DND-41 (cell line): ENCODE measurements at regions not wholly inside any gene's neighbourhood (a gene's known extent, or its start where the extent isn't known, plus 50 kb on each side); places are given as distances from the start of the nearest gene placed in this dataset.
A peak's percentile ranks its signal among the peaks of the same experiment; 100 is the strongest.

ENCODE experiments used
- ATAC-seq: fragments of 200-7000 bp; cut with Tn5 transposase; 3 replicates; pipeline ENCODE4 v1.9.1; 2021; ENCODE audit warnings: low read depth; ENCODE audit not compliant: insufficient read depth
- DNase-seq: peaks from one replicate; pipeline ENCODE4 v3.0.0-alpha.2; 2020
- H2AFZ ChIP-seq: 2 replicates; pipeline ENCODE4 v1.6.0; 2012; ENCODE audit warnings: low read depth, low read length
- H3K27ac ChIP-seq: 2 replicates; pipeline ENCODE4 v1.5.1; 2012; ENCODE audit warnings: low read length, inconsistent platforms
- H3K27me3 ChIP-seq: fragments of 200-600 bp; sonication (generic); 2 replicates; pipeline ENCODE4 v1.6.0; 2012; ENCODE audit warnings: low read length, mild to moderate bottlenecking, inconsistent platforms; ENCODE audit not compliant: insufficient read depth, poor library complexity
- H3K36me3 ChIP-seq: 2 replicates; pipeline ENCODE4 v1.5.1; 2012; ENCODE audit warnings: low read length, inconsistent platforms; ENCODE audit not compliant: insufficient read depth
- H3K4me1 ChIP-seq: 2 replicates; pipeline ENCODE4 v1.5.1; 2012; ENCODE audit warnings: mild to moderate bottlenecking, low read length; ENCODE audit not compliant: insufficient read depth
- H3K4me2 ChIP-seq: 2 replicates; pipeline ENCODE4 v1.6.0; 2012; ENCODE audit warnings: mild to moderate bottlenecking, moderate library complexity, low read length, inconsistent platforms; ENCODE audit not compliant: insufficient read depth
- H3K4me3 ChIP-seq, 2 experiments: fragments of 200-600 bp in 1 of 2; shearing (Covaris generic) in 1 of 2; 2 replicates each; pipeline ENCODE4 v1.5.1; 2012 to 2016; ENCODE audit warnings: inconsistent platforms in 2 of 2, low read length in 2 of 2, mild to moderate bottlenecking in 2 of 2, low read depth in 1 of 2, moderate library complexity in 1 of 2
- H3K79me2 ChIP-seq: 2 replicates; pipeline ENCODE4 v1.6.0; 2012; ENCODE audit warnings: low read length, inconsistent platforms; ENCODE audit not compliant: insufficient read depth
- H3K9ac ChIP-seq: 2 replicates; pipeline ENCODE4 v1.6.0; 2012; ENCODE audit warnings: low read depth, mild to moderate bottlenecking, inconsistent platforms, low read length, moderate library complexity
- H3K9me3 ChIP-seq: 2 replicates; pipeline ENCODE4 v1.5.1; 2012; ENCODE audit warnings: low read length, moderate library complexity, mild to moderate bottlenecking, inconsistent platforms; ENCODE audit not compliant: insufficient read depth, severe bottlenecking
- H4K20me1 ChIP-seq: 2 replicates; pipeline ENCODE4 v1.6.0; 2012; ENCODE audit warnings: low read length; ENCODE audit not compliant: insufficient read depth
- CTCF ChIP-seq: IDR thresholded peaks from 2 replicates; pipeline ENCODE4 v1.5.1; 2012; ENCODE audit warnings: borderline replicate concordance, low read length, moderate library complexity, mild to moderate bottlenecking; ENCODE audit not compliant: poor library complexity, severe bottlenecking; ENCODE audit errors: extremely low read depth
- EZH2 ChIP-seq: IDR thresholded peaks from 3 replicates; pipeline ENCODE4 v1.6.1; 2012; ENCODE audit warnings: borderline replicate concordance, low read depth, mild to moderate bottlenecking, moderate library complexity, low read length, inconsistent platforms; ENCODE audit not compliant: severe bottlenecking

GRCh38 chr22:48218889-48219420, 1456.5 kb downstream of the TBC1D22A start:
- no peak overlapping the region for H3K27ac ChIP-seq
- no peak overlapping the region for H3K9ac ChIP-seq
- no peaks in the 10 kb centered on the region for H4K20me1 ChIP-seq
- H3K27me3 ChIP-seq = no peaks in the 10 kb centered on the region
- ATAC-seq (no peak), DNase-seq (no peak)
- H2AFZ ChIP-seq = no peak overlapping the region
- no peaks in the 10 kb centered on the region for H3K79me2 ChIP-seq
- no peak overlapping the region for H3K4me2 ChIP-seq
- H3K9me3 ChIP-seq = no peaks in the 10 kb centered on the region
- H3K4me3 ChIP-seq = no peak overlapping the region
- no peak for TF ChIP-seq EZH2
- no peak for TF ChIP-seq CTCF
- H3K36me3 ChIP-seq = no peaks in the 10 kb centered on the region
- no peaks in the 10 kb centered on the region for H3K4me1 ChIP-seq

DNA sequence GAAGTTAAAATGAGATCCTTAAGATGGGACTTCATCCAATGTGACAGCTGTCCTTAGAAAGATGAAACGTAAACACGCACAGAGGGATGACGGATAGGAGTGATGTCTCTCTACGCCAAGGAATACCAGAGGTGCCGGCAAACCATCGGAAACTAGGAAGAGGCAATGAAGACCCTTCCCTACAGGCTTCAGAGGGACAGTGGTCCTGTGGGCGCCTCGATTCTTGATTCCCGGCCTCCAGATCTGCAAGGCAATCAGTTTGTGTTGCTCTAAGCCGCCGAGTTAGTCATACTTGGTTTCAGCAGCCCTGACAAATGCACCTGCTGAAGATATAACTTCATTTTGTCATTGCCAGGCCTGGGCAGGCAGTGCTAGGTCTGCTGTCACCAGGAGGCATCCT, 1455.1 kb downstream of the TBC1D22A start:
- H3K27ac ChIP-seq = no peak overlapping the region
- no peaks in the 10 kb centered on the region for H3K27me3 ChIP-seq
- H3K4me1 ChIP-seq = no peaks in the 10 kb centered on the region
- H3K4me3 ChIP-seq = no peak overlapping the region
- H4K20me1 ChIP-seq = no peaks in the 10 kb centered on the region
- no peak for TF ChIP-seq CTCF
- TF ChIP-seq EZH2 = no peak
- ATAC-seq = no peak
- H3K79me2 ChIP-seq = no peaks in the 10 kb centered on the region
- H2AFZ ChIP-seq = no peak overlapping the region
- H3K4me2 ChIP-seq = no peak overlapping the region
- no peaks in the 10 kb centered on the region for H3K36me3 ChIP-seq
- H3K9ac ChIP-seq = no peak overlapping the region
- H3K9me3 ChIP-seq = no peaks in the 10 kb centered on the region
- no peak for DNase-seq

- no peaks in the 10 kb centered on the region for H3K36me3 ChIP-seq
- H3K4me3 ChIP-seq = no peak overlapping the region
- TF ChIP-seq EZH2 = no peak
- no peak for TF ChIP-seq CTCF
- H4K20me1 ChIP-seq = no peaks in the 10 kb centered on the region
- H3K79me2 ChIP-seq = no peaks in the 10 kb centered on the region
- no peak overlapping the region for H3K27ac ChIP-seq
- no peaks in the 10 kb centered on the region for H3K4me1 ChIP-seq
- no peak for DNase-seq
- H3K27me3 ChIP-seq = no peaks in the 10 kb centered on the region
- H2AFZ ChIP-seq = no peak overlapping the region
- ATAC-seq = no peak
- H3K9me3 ChIP-seq = no peaks in the 10 kb centered on the region
- H3K9ac ChIP-seq = no peak overlapping the region
- no peak overlapping the region for H3K4me2 ChIP-seq
Measured at GRCh38 chr22:48212727-48213126, 1450.3 kb downstream of the TBC1D22A start.

DNA sequence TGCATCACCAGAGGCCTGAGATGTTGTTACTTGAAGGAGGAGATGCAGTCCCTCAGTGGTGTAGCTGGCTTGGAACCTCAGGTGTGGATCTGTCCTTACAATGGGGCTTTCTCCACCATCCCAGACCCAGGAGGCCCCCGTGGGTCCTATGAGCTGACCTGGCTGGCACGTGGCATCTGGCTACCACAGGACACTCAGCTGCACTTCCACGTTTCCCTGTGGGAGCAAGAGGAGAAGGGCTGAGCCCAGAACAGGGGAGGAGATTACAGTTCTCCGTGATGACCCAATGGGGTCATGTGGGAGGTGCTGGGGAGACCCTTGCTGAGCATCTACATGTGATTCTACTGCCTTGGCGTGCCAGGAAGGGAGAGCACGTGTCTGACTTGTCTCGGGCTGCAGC, 1448.4 kb downstream of the TBC1D22A start:
- no peaks in the 10 kb centered on the region for H3K36me3 ChIP-seq
- TF ChIP-seq CTCF = no peak
- TF ChIP-seq EZH2 = no peak
- H3K4me2 ChIP-seq = no peak overlapping the region
- H3K27ac ChIP-seq = 0 out of 2 replicates have a peak overlapping the region, but pooled peaks have one; percentile 18
- no peak for ATAC-seq
- H2AFZ ChIP-seq = no peak overlapping the region
- no peaks in the 10 kb centered on the region for H4K20me1 ChIP-seq
- no peak overlapping the region for H3K9ac ChIP-seq
- no peaks in the 10 kb centered on the region for H3K4me1 ChIP-seq
- H3K27me3 ChIP-seq = no peaks in the 10 kb centered on the region
- no peaks in the 10 kb centered on the region for H3K9me3 ChIP-seq
- no peaks in the 10 kb centered on the region for H3K79me2 ChIP-seq
- no peak overlapping the region for H3K4me3 ChIP-seq
- DNase-seq = no peak
